Activated CD4-positive, alpha-beta T cell treated with anti-CD3 and anti-CD28 coated beads, Interleukin-2, amount 50 U/mL, for 48 hours (primary cell): ENCODE measurements at regions not wholly inside any gene's neighbourhood (a gene's known extent, or its start where the extent isn't known, plus 50 kb on each side); places are given as distances from the start of the nearest gene placed in this dataset.
A peak's percentile ranks its signal among the peaks of the same experiment; 100 is the strongest.
"Not testable (repeated sequence)": the region's sequence is repeated elsewhere in the genome, so short reads cannot be mapped to it uniquely, and the experiment has no call there.

Experiments used
- DNase-seq, 2 experiments: peaks; one replicate each; pipeline ENCODE4 v3.0.0-alpha.2; 2020

GRCh38 chr16:85283305-85284050, 171.2 kb upstream of the CIBAR2 start:
- DNase-seq, result no peak

GRCh38 chr16:85284141-85284817, 172.0 kb upstream of the CIBAR2 start:
- DNase-seq, result no peak

- DNase-seq, result no peak
Observed at GRCh38 chr16:85285681-85286065, 173.4 kb upstream of the CIBAR2 start.

DNA sequence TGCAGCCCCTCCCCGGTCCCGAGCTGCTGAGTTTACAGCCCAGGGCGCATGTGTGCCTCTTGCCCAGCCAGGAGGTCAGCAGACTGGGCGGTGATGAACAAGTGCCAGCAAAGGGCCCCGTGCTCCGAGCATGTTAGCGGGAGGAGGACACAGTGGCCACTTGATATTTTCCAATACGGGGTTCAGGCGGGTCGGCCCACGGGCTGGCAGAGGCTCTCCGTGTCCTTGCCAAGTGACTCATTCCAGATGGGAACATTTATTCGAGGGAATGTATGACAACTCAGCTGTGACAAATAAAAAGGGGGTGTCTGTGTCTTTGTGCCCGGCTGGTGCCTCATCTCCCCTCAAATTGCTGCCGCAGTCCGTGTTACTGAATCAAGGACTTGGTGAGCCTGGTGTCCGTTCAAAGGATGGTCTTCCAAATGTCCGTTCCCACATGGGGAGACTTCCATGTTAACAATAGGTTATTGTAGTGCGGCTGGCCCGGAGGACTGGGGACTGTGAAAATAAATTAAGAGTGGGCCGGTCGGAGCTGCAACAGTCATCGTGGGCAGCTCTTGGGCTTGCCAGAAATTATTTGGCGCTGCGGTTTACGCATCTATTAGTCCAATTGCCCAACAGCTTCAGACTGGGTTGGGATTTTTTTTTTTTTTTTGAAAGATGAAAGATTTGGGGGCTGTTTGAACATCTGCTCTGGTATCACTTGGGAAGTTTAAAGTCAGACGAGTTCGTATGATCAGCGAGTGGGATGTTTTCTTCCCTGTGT, 174.0 kb upstream of the CIBAR2 start:
- DNase-seq, result no peak

GRCh38 chr16:85286951-85287814, 174.9 kb upstream of the CIBAR2 start:
- DNase-seq, result no peak

- DNase-seq, result not testable (repeated sequence)
Observed at GRCh38 chr16:85287815-85288109, 175.5 kb upstream of the CIBAR2 start.

- no peak for DNase-seq
Observed at GRCh38 chr16:85288341-85288868, 176.1 kb upstream of the CIBAR2 start.

GRCh38 chr16:85288869-85289660, 176.8 kb upstream of the CIBAR2 start:
- no peak for DNase-seq

DNA sequence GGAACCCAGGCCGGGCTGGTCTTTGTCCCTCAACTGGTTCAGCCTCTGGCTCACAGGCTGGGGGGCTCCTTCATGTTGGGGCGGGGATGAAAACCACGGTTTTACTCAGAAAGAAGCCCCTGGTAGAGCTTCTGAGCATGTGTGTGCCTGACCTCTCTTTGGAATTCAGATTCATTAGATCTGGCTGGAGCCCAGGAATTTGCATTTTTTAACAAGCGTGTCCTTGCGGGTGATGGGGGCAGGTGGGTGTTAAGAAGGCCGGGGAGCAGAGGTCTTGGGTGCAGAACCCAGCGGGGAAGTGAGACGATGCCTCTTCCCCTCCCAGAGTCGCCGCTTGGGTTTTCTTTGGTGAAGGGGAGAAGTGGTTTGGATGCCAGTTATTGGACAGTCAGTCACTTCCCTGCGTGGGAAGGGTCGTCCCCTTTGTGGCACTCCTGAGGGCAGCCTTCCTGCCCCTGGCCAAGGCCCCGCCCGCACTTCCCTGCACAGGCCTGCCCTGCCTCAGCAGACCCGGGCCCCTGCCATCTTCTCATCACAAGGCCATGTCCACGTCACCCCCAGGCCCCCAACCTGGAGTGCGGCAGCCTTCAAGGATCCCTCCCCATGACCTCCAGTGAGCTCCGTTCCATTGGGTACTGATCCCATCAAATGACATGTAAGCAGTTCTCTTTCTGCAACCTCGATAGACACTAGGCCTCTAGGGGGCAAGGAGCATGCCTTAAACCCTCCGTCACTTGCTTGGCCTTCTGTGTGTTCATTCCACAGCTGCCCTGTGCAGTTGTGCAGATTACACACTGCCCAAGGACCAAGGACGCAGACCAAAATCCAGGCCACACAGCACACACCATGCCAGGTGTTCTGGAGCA, 177.7 kb upstream of the CIBAR2 start:
- no peak for DNase-seq

GRCh38 chr16:85290626-85291301, 178.5 kb upstream of the CIBAR2 start:
- no peak for DNase-seq

- no peak for DNase-seq
Observed at GRCh38 chr16:85291302-85292148, 179.3 kb upstream of the CIBAR2 start.

- DNase-seq, result no peak
Observed at GRCh38 chr16:85293458-85293857, 181.2 kb upstream of the CIBAR2 start.

- no peak for DNase-seq
Observed at GRCh38 chr16:85293904-85294642, 181.8 kb upstream of the CIBAR2 start.

- no peak for DNase-seq
Observed at GRCh38 chr16:85294810-85295508, 182.7 kb upstream of the CIBAR2 start.

DNA sequence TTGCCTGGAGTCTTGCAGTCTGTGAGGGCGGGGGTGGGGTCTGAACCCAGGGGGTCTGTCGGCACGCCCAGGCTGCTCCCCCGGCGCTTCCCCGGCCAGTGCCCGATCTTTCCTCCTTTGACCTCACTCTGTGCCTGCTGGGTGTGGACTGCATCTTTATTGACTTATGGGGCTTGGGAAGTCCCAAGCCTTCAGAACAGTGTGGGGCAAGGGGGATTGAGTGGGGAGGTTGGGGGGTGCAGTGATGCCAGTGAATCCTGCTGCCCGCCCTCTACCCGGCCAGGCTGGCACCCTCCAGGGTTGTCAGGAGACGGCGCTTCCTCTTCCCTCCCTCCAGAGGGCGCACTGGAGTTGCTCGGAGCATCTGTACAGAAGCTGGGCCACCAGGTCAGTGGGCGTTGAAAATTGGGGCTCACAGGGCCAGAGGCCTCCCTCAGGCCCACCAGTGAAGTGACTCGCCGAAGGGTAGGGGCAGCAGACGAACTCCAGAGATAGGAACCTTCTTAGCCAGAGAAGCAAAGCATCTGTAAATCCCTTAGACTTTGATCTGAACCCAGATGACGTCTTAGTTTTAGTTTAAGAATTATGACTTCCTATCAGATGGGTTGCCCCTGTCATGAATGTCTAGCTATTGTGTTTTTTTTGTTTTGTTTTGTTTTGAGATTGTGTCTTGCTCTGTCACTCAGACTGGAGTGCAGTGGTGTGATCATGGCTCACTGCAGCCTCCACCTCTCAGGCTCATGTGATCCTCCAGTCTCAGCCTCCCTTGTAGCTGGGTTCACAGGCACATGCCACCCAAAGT, 184.8 kb upstream of the CIBAR2 start:
- DNase-seq, result peak; percentile 57 to 65

GRCh38 chr16:85297881-85298280, 185.6 kb upstream of the CIBAR2 start:
- DNase-seq, result no peak

DNA sequence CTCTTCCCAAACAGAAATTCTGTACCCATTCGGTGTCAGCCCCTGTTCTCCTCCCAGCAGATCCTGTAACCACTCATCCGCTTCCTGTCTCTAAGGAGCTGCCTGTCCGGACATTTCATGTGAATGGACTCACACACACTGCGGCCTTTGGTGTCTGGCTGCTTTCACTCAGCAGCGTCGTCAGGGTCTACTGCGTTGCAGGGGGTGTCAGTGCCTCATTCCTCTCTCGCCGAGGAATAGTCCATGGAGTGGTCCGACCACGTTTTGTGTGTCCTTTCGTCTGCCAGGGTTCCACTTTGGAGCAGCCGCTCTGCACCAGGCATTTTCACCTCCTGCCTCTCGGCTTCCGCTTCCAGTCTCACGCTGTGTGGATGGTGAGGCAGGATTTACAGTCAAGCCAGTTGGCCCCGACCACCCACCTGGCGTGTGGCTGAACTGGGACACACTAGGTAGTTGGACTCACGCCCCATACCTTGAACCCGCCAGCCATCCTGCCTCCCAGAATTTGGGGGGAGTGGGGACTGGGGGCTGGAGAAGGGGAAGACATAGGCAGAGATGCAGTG, 188.2 kb upstream of the CIBAR2 start:
- DNase-seq, result no peak
